Activated CD4-positive, alpha-beta T cell treated with anti-CD3 and anti-CD28 coated beads, Interleukin-2, amount 50 U/mL, for 1 hour (primary cell): ENCODE measurements at regions not wholly inside any gene's neighbourhood (a gene's known extent, or its start where the extent isn't known, plus 50 kb on each side); places are given as distances from the start of the nearest gene placed in this dataset.
"Not testable (repeated sequence)": the region's sequence is repeated elsewhere in the genome, so short reads cannot be mapped to it uniquely, and the experiment has no call there.

Experiments used
- DNase-seq: peaks from one replicate; pipeline ENCODE4 v3.0.0-alpha.2; 2020

- no peak for DNase-seq
Measured at GRCh38 chr5:110258460-110259216, 467.8 kb downstream of the TMEM232 start.

- no peak for DNase-seq
Measured at GRCh38 chr5:110262749-110263148, 463.7 kb downstream of the TMEM232 start.

GRCh38 chr5:110264661-110265060 is 461.8 kb downstream of the TMEM232 start:
- DNase-seq: no peak

GRCh38 chr5:110265162-110265561 is 461.3 kb downstream of the TMEM232 start:
- DNase-seq: no peak

GRCh38 chr5:110267714-110268113 is 458.8 kb downstream of the TMEM232 start:
- DNase-seq: no peak

- no peak for DNase-seq
Measured at GRCh38 chr5:110268283-110268682, 458.2 kb downstream of the TMEM232 start.

- no peak for DNase-seq
Measured at GRCh38 chr5:110268985-110269384, 457.5 kb downstream of the TMEM232 start.

- no peak for DNase-seq
Measured at GRCh38 chr5:110269478-110270142, 456.9 kb downstream of the TMEM232 start.

GRCh38 chr5:110275878-110276277 is 450.6 kb downstream of the TMEM232 start:
- DNase-seq: no peak

GRCh38 chr5:110278449-110278848 is 448.0 kb downstream of the TMEM232 start:
- not testable (repeated sequence) for DNase-seq

- DNase-seq: not testable (repeated sequence)
Measured at GRCh38 chr5:110284121-110284520, 442.4 kb downstream of the TMEM232 start.

- no peak for DNase-seq
Measured at GRCh38 chr5:110288766-110289511, 437.5 kb downstream of the TMEM232 start.

GRCh38 chr5:110289512-110289810 is 437.0 kb downstream of the TMEM232 start:
- no peak for DNase-seq

- DNase-seq: no peak
Measured at GRCh38 chr5:110290542-110290941, 435.9 kb downstream of the TMEM232 start.

GRCh38 chr5:110294281-110294680 is 432.2 kb downstream of the TMEM232 start:
- DNase-seq: no peak

- DNase-seq: no peak
Measured at GRCh38 chr5:110297152-110297670, 429.3 kb downstream of the TMEM232 start.

- DNase-seq: no peak
Measured at GRCh38 chr5:110304176-110304575, 422.3 kb downstream of the TMEM232 start.

- DNase-seq: no peak
Measured at GRCh38 chr5:110306650-110307049, 419.8 kb downstream of the TMEM232 start.

GRCh38 chr5:110309222-110309621 is 417.2 kb downstream of the TMEM232 start:
- no peak for DNase-seq

- not testable (repeated sequence) for DNase-seq
Measured at GRCh38 chr5:110316566-110316965, 409.9 kb downstream of the TMEM232 start.

- DNase-seq: no peak
Measured at GRCh38 chr5:110321117-110321516, 405.4 kb downstream of the TMEM232 start.

GRCh38 chr5:110323357-110323756 is 403.1 kb downstream of the TMEM232 start:
- no peak for DNase-seq

- no peak for DNase-seq
Measured at GRCh38 chr5:110323832-110324231, 402.6 kb downstream of the TMEM232 start.

- DNase-seq: no peak
Measured at GRCh38 chr5:110324876-110325275, 401.6 kb downstream of the TMEM232 start.
